CD14-positive monocyte (primary cell): ENCODE measurements at regions not wholly inside any gene's neighbourhood (a gene's known extent, or its start where the extent isn't known, plus 50 kb on each side); places are given as distances from the start of the nearest gene placed in this dataset.

ENCODE experiments used
- DNase-seq, 3 donors: peaks; one replicate each; pipeline ENCODE4 v3.0.0-alpha.2; 2011 to 2022
- H2AFZ ChIP-seq: 2 replicates; pipeline ENCODE4 v1.6.0; 2012; ENCODE audit warnings: mild to moderate bottlenecking, low read depth, low read length, inconsistent platforms; ENCODE audit not compliant: insufficient read depth, poor library complexity, severe bottlenecking
- H3K27ac ChIP-seq, 2 donors: 1 replicate in 1 of 2; 2 replicates in 1 of 2; pipeline ENCODE4 v1.5.1; 2012 to 2013; ENCODE audit warnings: low read length in 2 of 2, control low read depth in 1 of 2, inconsistent platforms in 1 of 2, low read depth in 1 of 2, mild to moderate bottlenecking in 1 of 2
- H3K27me3 ChIP-seq, 2 donors: one replicate each; pipeline versions ENCODE4 v1.6.0 to v1.6.1; 2011 to 2013; ENCODE audit warnings: low read length in 2 of 2; ENCODE audit not compliant: control insufficient read depth in 2 of 2, insufficient read depth in 2 of 2
- H3K36me3 ChIP-seq, 2 donors: replicated peaks in 1 of 2; 1 replicate in 1 of 2; 2 replicates in 1 of 2; pipeline versions ENCODE4 v1.5.1 to v1.6.1; 2012 to 2013; ENCODE audit warnings: low read length in 2 of 2, control low read depth in 1 of 2, inconsistent platforms in 1 of 2, mild to moderate bottlenecking in 1 of 2; ENCODE audit not compliant: insufficient read depth in 2 of 2, control insufficient read depth in 1 of 2
- H3K4me1 ChIP-seq, 2 donors: 1 replicate in 1 of 2; 2 replicates in 1 of 2; pipeline versions ENCODE4 v1.5.1 to v1.6.1; 2012 to 2013; ENCODE audit warnings: low read length in 2 of 2, control low read depth in 1 of 2, inconsistent platforms in 1 of 2, mild to moderate bottlenecking in 1 of 2, moderate library complexity in 1 of 2; ENCODE audit not compliant: insufficient read depth in 2 of 2, control insufficient read depth in 1 of 2
- H3K4me2 ChIP-seq: replicated peaks from 2 replicates; pipeline ENCODE3; 2012; ENCODE audit warnings: low read length, moderate library complexity, mild to moderate bottlenecking; ENCODE audit not compliant: poor library complexity, severe bottlenecking; ENCODE audit errors: extremely low read depth
- H3K4me3 ChIP-seq, 3 experiments: fragments of 200-600 bp in 1 of 3; sonication (generic) in 1 of 3; replicated peaks in 1 of 3; 1 replicate in 2 of 3; 2 replicates in 1 of 3; pipeline ENCODE4 v1.5.1; 2011 to 2013; ENCODE audit warnings: low read length in 3 of 3, mild to moderate bottlenecking in 3 of 3, control low read depth in 2 of 3, low read depth in 2 of 3, inconsistent platforms in 1 of 3, moderate library complexity in 1 of 3
- H3K79me2 ChIP-seq: 2 replicates; pipeline ENCODE4 v1.6.0; 2012; ENCODE audit warnings: mild to moderate bottlenecking, control low read depth, inconsistent platforms, low read length, moderate library complexity; ENCODE audit not compliant: insufficient read depth
- H3K9ac ChIP-seq: 2 replicates; pipeline ENCODE4 v1.6.0; 2017; ENCODE audit warnings: low read length, mild to moderate bottlenecking; ENCODE audit not compliant: insufficient read depth, poor library complexity, severe bottlenecking
- H3K9me3 ChIP-seq, 2 donors: replicated peaks in 1 of 2; 1 replicate in 1 of 2; 2 replicates in 1 of 2; pipeline versions ENCODE4 v1.5.1 to v1.6.1; 2012 to 2013; ENCODE audit warnings: low read length in 2 of 2, control low read depth in 1 of 2; ENCODE audit not compliant: control insufficient read depth in 1 of 2, insufficient read depth in 1 of 2
- H4K20me1 ChIP-seq: 2 replicates; pipeline ENCODE4 v1.6.0; 2012; ENCODE audit warnings: mild to moderate bottlenecking, low read length, control low read depth, moderate library complexity; ENCODE audit not compliant: insufficient read depth
- H3K27ac Mint-ChIP-seq, 7 donors: one replicate each; pipeline ENCODE4 v1.8.0; 2020; ENCODE audit warnings: mild to moderate bottlenecking in 7 of 7, mixed read lengths in 7 of 7, moderate library complexity in 6 of 7, inconsistent platforms in 2 of 7
- H3K27me3 Mint-ChIP-seq, 3 donors: one replicate each; pipeline ENCODE4 v1.8.0; 2021 to 2022; ENCODE audit warnings: low read depth in 3 of 3, mild to moderate bottlenecking in 3 of 3, mixed read lengths in 3 of 3, moderate library complexity in 3 of 3, inconsistent platforms in 1 of 3
- H3K36me3 Mint-ChIP-seq, 2 donors: one replicate each; pipeline ENCODE4 v1.8.0; 2020; ENCODE audit warnings: mixed read lengths in 2 of 2, inconsistent platforms in 1 of 2, mild to moderate bottlenecking in 1 of 2
- H3K4me1 Mint-ChIP-seq: one replicate; pipeline ENCODE4 v1.8.0; 2020; ENCODE audit warnings: mild to moderate bottlenecking, mixed read lengths
- H3K4me3 Mint-ChIP-seq, 2 donors: one replicate each; pipeline ENCODE4 v1.8.0; 2020; ENCODE audit warnings: mild to moderate bottlenecking in 2 of 2, mixed read lengths in 2 of 2, moderate library complexity in 1 of 2
- H3K9me3 Mint-ChIP-seq, 7 donors: one replicate each; pipeline ENCODE4 v1.8.0; 2020 to 2022; ENCODE audit warnings: mixed read lengths in 7 of 7, mild to moderate bottlenecking in 6 of 7, moderate library complexity in 6 of 7, inconsistent platforms in 2 of 7
- CTCF ChIP-seq: fragments of 200-600 bp; IDR thresholded peaks from one replicate; pipeline ENCODE4 v1.8.0; 2022; ENCODE audit warnings: antibody characterized with exemption, mild to moderate bottlenecking
- WGBS: methylation state at CpG from one replicate; pipeline ENCODE4 v1.1.5; 2013; ENCODE audit warnings: missing lambda C conversion rate; ENCODE audit not compliant: insufficient coverage; 5-methylcytosine and 5-hydroxymethylcytosine counted together
- intact Hi-C, 2 donors: fragments of 100-400 bp; cut with micrococcal nuclease; formaldehyde crosslinking; loops; one replicate each; pipeline versions ENCODE4 v1.15.0 to v1.15.1; 2023

- H3K4me2 ChIP-seq, result no peak overlapping the region
- TF ChIP-seq CTCF, result no peak
- H3K9ac ChIP-seq, result no peak overlapping the region
- H4K20me1 ChIP-seq, result no peaks in the 10 kb centered on the region
- H3K27me3 ChIP-seq, result no peaks in the 10 kb centered on the region
- peaks cover 0 to 6% (median 0%) of the 10 kb centered on the region in 3 donors for H3K27me3 Mint-ChIP-seq
- H3K9me3 ChIP-seq, result no peaks in the 10 kb centered on the region
- no peak for DNase-seq
- no peak overlapping the region for H3K27ac Mint-ChIP-seq
- no peaks in the 10 kb centered on the region for H3K4me1 Mint-ChIP-seq
- H3K36me3 Mint-ChIP-seq, result no peaks in the 10 kb centered on the region
- H3K79me2 ChIP-seq, result no peaks in the 10 kb centered on the region
- intact Hi-C loops, result no loop called here
- H3K4me1 ChIP-seq, result no peaks in the 10 kb centered on the region
- WGBS, result no CpG with 5 or more reads among the region's 3 CpGs
- H3K4me3 ChIP-seq, result no peak overlapping the region
- H3K4me3 Mint-ChIP-seq, result no peak overlapping the region
- H2AFZ ChIP-seq, result no peak overlapping the region
- H3K27ac ChIP-seq, result no peak overlapping the region
- peaks cover 0 to 4% (median under 1%) of the 10 kb centered on the region in 7 donors for H3K9me3 Mint-ChIP-seq
- H3K36me3 ChIP-seq, result no peaks in the 10 kb centered on the region
Measured at GRCh38 chr16:9443864-9444263, 352.4 kb downstream of the HAPSTR1 start.

- Histone ChIP-seq H3K4me2 (no peak overlapping the region), H3K36me3 (no peaks in the 10 kb centered on the region), H3K4me3 (no peak overlapping the region), H3K9me3 (no peaks in the 10 kb centered on the region), H3K9ac (no peak overlapping the region), H3K27me3 (no peaks in the 10 kb centered on the region), H3K79me2 (no peaks in the 10 kb centered on the region), H2AFZ (no peak overlapping the region), H3K4me1 (no peaks in the 10 kb centered on the region), H4K20me1 (no peaks in the 10 kb centered on the region), H3K27ac (no peak overlapping the region)
- Mint-ChIP-seq H3K27ac (no peak overlapping the region), H3K4me1 (no peaks in the 10 kb centered on the region), H3K36me3 (no peaks in the 10 kb centered on the region), H3K27me3 (peaks cover 0 to 6% (median 2%) of the 10 kb centered on the region in 3 donors), H3K9me3 (peaks cover 0 to 10% (median 3%) of the 10 kb centered on the region in 7 donors), H3K4me3 (no peak overlapping the region)
- TF ChIP-seq CTCF, result no peak
- intact Hi-C loops, result no loop called here
- no peak for DNase-seq
- WGBS, result 43% methylated on average over 1 of the region's 6 CpGs
Measured at GRCh38 chr16:9446471-9447194, 355.2 kb downstream of the HAPSTR1 start.
